IMR-90 (cell line): ENCODE measurements at regions not wholly inside any gene's neighbourhood (a gene's known extent, or its start where the extent isn't known, plus 50 kb on each side); places are given as distances from the start of the nearest gene placed in this dataset.

Experiments
- BHLHE40 ChIP-seq: fragments of 150-350 bp; IDR thresholded peaks from 2 replicates; pipeline ENCODE4 v1.6.1; 2016; ENCODE audit warnings: mild to moderate bottlenecking, low read depth, low read length
- CEBPB ChIP-seq: IDR thresholded peaks from 2 replicates; pipeline ENCODE4 v1.6.1; 2012; ENCODE audit warnings: low read depth, low read length, improper control_type of control experiment
- CHD1 ChIP-seq: IDR thresholded peaks from 2 replicates; pipeline ENCODE4 v1.6.1; 2012; ENCODE audit warnings: low read depth, low read length, improper control_type of control experiment
- CTCF ChIP-seq: conservative IDR thresholded peaks from 2 replicates; pipeline ENCODE4 v1.5.1; 2012; ENCODE audit warnings: mild to moderate bottlenecking, low read depth, low read length, improper control_type of control experiment
- MAFK ChIP-seq: IDR thresholded peaks from 2 replicates; pipeline ENCODE4 v1.6.1; 2012; ENCODE audit warnings: low read depth, low read length, improper control_type of control experiment
- NFE2L2 ChIP-seq: fragments of 150-350 bp; IDR thresholded peaks from 2 replicates; pipeline ENCODE4 v1.6.1; 2016; ENCODE audit warnings: low read depth, mild to moderate bottlenecking, low read length
- POLR2A ChIP-seq: IDR thresholded peaks from 2 replicates; pipeline ENCODE4 v1.6.1; 2012; ENCODE audit warnings: mild to moderate bottlenecking, low read depth, low read length
- RAD21 ChIP-seq: IDR thresholded peaks from 2 replicates; pipeline ENCODE4 v1.6.1; 2012; ENCODE audit warnings: low read length, improper control_type of control experiment
- RCOR1 ChIP-seq: IDR thresholded peaks from 2 replicates; pipeline ENCODE4 v1.6.1; 2012; ENCODE audit warnings: mild to moderate bottlenecking, low read length, improper control_type of control experiment; ENCODE audit not compliant: insufficient replicate concordance
- RFX5 ChIP-seq: IDR thresholded peaks from 2 replicates; pipeline ENCODE4 v1.8.0; 2012; ENCODE audit warnings: low read depth, mild to moderate bottlenecking, low read length, moderate library complexity
- USF2 ChIP-seq: fragments of 150-350 bp; IDR thresholded peaks from 2 replicates; pipeline ENCODE4 v1.6.1; 2017; ENCODE audit warnings: mild to moderate bottlenecking, antibody characterized with exemption, low read length, low read depth

DNA sequence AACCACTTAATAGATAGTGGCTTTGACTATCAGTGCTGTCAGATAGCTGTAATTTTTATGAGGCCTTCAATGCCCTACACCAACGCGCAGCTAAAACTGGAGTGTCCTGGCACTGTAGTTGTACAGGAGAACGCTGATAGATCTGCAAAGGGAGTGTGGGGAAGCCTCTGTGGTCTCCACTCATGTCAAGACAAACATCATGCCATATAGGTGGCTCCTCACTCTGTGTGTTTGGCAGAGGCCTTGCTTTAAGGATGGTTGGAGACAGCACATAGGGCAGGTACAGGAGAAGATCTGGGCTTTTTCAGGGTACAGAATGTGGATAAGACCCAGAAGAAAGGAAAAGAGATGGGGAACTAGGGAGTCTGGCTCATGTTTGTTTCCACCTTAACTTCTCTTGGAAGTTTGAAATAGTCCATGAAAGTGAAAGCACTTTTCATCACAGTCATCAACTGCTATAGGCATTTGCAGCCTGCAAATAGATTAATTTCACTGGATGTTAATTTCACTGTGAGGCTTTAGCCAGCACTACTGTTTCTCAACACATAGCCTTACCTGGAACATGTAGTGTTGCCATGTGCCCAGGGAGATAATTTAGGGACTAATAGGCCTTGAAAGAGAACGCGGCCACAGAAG lies 425.8 kb upstream of the TBL1XR1 start:
- TF ChIP-seq CTCF (no peak), CEBPB (no peak), POLR2A (no peak), BHLHE40 (no peak), NFE2L2 (no peak), RAD21 (no peak), USF2 (no peak), RFX5 (no peak), CHD1 (no peak), RCOR1 (no peak), MAFK (no peak)
